ENCODE measurements at regions not wholly inside any gene's neighbourhood (a gene's known extent, or its start where the extent isn't known, plus 50 kb on each side); places are given as distances from the start of the nearest gene placed in this dataset.

GRCh38 chr13:50357136-50357535, 341.9 kb downstream of the KCNRG start:
- no peak for TF ChIP-seq POLR2A (IDR thresholded peaks at IDR 0.05)
- TF ChIP-seq, protein P1, sequence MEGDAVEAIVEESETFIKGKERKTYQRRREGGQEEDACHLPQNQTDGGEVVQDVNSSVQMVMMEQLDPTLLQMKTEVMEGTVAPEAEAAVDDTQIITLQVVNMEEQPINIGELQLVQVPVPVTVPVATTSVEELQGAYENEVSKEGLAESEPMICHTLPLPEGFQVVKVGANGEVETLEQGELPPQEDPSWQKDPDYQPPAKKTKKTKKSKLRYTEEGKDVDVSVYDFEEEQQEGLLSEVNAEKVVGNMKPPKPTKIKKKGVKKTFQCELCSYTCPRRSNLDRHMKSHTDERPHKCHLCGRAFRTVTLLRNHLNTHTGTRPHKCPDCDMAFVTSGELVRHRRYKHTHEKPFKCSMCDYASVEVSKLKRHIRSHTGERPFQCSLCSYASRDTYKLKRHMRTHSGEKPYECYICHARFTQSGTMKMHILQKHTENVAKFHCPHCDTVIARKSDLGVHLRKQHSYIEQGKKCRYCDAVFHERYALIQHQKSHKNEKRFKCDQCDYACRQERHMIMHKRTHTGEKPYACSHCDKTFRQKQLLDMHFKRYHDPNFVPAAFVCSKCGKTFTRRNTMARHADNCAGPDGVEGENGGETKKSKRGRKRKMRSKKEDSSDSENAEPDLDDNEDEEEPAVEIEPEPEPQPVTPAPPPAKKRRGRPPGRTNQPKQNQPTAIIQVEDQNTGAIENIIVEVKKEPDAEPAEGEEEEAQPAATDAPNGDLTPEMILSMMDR (IDR thresholded peaks at IDR 0.05), result no peak

Measured in ovary (tissue), 3 donors.